Adrenal gland (tissue), 9 donors: ENCODE measurements at regions not wholly inside any gene's neighbourhood (a gene's known extent, or its start where the extent isn't known, plus 50 kb on each side); places are given as distances from the start of the nearest gene placed in this dataset.

Experiments
- DNase-seq, 7 donors: peaks; one replicate each; pipeline ENCODE4 v3.0.0-alpha.2; 2019 to 2020
- H3K27ac ChIP-seq, 5 donors: fragments of 200-600 bp; sonication (generic) in 4 of 5; 1 replicate in 3 of 5; 2 replicates in 2 of 5; pipeline versions ENCODE4 v1.5.1 to v1.8.0; 2016 to 2020; ENCODE audit warnings: mild to moderate bottlenecking in 1 of 5
- H3K27me3 ChIP-seq: fragments of 200-600 bp; 2 replicates; pipeline ENCODE4 v1.8.0; 2021
- H3K36me3 ChIP-seq, 2 donors: fragments of 200-600 bp; replicated peaks in 1 of 2; 1 replicate in 1 of 2; 2 replicates in 1 of 2; pipeline versions ENCODE4 v1.5.1 to v1.8.0; 2018 to 2022
- H3K4me1 ChIP-seq, 2 donors: fragments of 200-600 bp; replicated peaks in 1 of 2; 1 replicate in 1 of 2; 2 replicates in 1 of 2; pipeline versions ENCODE4 v1.5.1 to v1.8.0; 2018 to 2021
- H3K4me3 ChIP-seq, 4 donors: fragments of 200-600 bp; sonication (generic) in 3 of 4; one replicate each; pipeline ENCODE4 v1.5.1; 2016 to 2018
- H3K9me3 ChIP-seq, 3 donors: fragments of 200-600 bp; sonication (generic) in 1 of 3; replicated peaks in 1 of 3; 1 replicate in 2 of 3; 2 replicates in 1 of 3; pipeline versions ENCODE4 v1.5.1 to v1.8.0; 2016 to 2021
- CTCF ChIP-seq, 6 experiments: fragments of 450-650 bp in 4 of 6; fragments of 200-600 bp in 2 of 6; sonication (generic) in 1 of 6; IDR thresholded peaks; 1 replicate in 5 of 6; 2 replicates in 1 of 6; pipeline versions ENCODE4 v1.5.1 to v1.8.0; 2016 to 2021; ENCODE audit warnings: antibody characterized with exemption in 6 of 6, mild to moderate bottlenecking in 2 of 6, moderate library complexity in 1 of 6
- POLR2A ChIP-seq, 2 donors: fragments of 450-650 bp; IDR thresholded peaks; one replicate each; pipeline ENCODE4 v1.6.1; 2017; ENCODE audit warnings: antibody characterized with exemption in 2 of 2, mild to moderate bottlenecking in 2 of 2, moderate library complexity in 1 of 2
- WGBS, 4 donors: extraction: QIAGEN DNeasy Blood & Tissue Kit in 2 of 4; methylation state at CpG; one replicate each; pipeline versions ENCODE4 v1.1.5 to v1.1.7; 2013 to 2017; 5-methylcytosine and 5-hydroxymethylcytosine counted together
- intact Hi-C, 2 donors: fragments of 100-400 bp; cut with DNase I; formaldehyde crosslinking; loops; one replicate each; pipeline versions ENCODE4 v1.14.1 to v1.15.0; 2022 to 2023
- donor health status: healthy with polysubstance abuse.
- donor health status: Bipolar disorder and iron deficiency.
- donor health status: DM: yes; HTN: yes; CAD: no.
- donor health status: DM: no; HTN: no; CAD: no.
- donor health status: DM: no; HTN: no; CAD: no.

GRCh38 chr18:10301831-10302483 is 152.5 kb upstream of the APCDD1 start:
- H3K27ac ChIP-seq = no peak overlapping the region
- 78 to 87% (median 80%) methylated on average over 5 of the region's 5 CpGs for WGBS, 4 donors
- no peaks in the 10 kb centered on the region for H3K4me1 ChIP-seq
- no peaks in the 10 kb centered on the region for H3K9me3 ChIP-seq
- TF ChIP-seq POLR2A (IDR thresholded peaks at IDR 0.05) (no peak), CTCF (IDR thresholded peaks at IDR 0.05) (no peak)
- H3K4me3 ChIP-seq = no peak overlapping the region
- no peaks in the 10 kb centered on the region for H3K36me3 ChIP-seq
- no peak for DNase-seq
- intact Hi-C loops = no loop called here
- no peaks in the 10 kb centered on the region for H3K27me3 ChIP-seq

GRCh38 chr18:10303171-10303570 is 151.3 kb upstream of the APCDD1 start:
- TF ChIP-seq POLR2A (IDR thresholded peaks at IDR 0.05) (no peak), CTCF (IDR thresholded peaks at IDR 0.05) (no peak)
- Histone ChIP-seq H3K4me1 (no peaks in the 10 kb centered on the region), H3K9me3 (no peaks in the 10 kb centered on the region), H3K36me3 (no peaks in the 10 kb centered on the region), H3K27me3 (no peaks in the 10 kb centered on the region), H3K4me3 (no peak overlapping the region), H3K27ac (no peak overlapping the region)
- DNase-seq = no peak
- intact Hi-C loops = no loop called here
- 85 to 92% (median 88%) methylated on average over 2 of the region's 2 CpGs for WGBS, 4 donors

GRCh38 chr18:10304853-10305252 is 149.6 kb upstream of the APCDD1 start:
- no peak for DNase-seq
- Histone ChIP-seq H3K36me3 (no peaks in the 10 kb centered on the region), H3K4me1 (no peaks in the 10 kb centered on the region), H3K27me3 (no peaks in the 10 kb centered on the region), H3K9me3 (no peaks in the 10 kb centered on the region), H3K4me3 (no peak overlapping the region), H3K27ac (no peak overlapping the region)
- intact Hi-C loops = no loop called here
- TF ChIP-seq CTCF (IDR thresholded peaks at IDR 0.05) = no peak
- TF ChIP-seq POLR2A (IDR thresholded peaks at IDR 0.05) = no peak
- WGBS, 4 donors = 58 to 67% (median 64%) methylated on average over 3 of the region's 3 CpGs

GRCh38 chr18:10306779-10307178 is 147.7 kb upstream of the APCDD1 start:
- TF ChIP-seq CTCF (IDR thresholded peaks at IDR 0.05) (no peak), POLR2A (IDR thresholded peaks at IDR 0.05) (no peak)
- WGBS, 4 donors = 88 to 95% (median 93%) methylated on average over 2 of the region's 2 CpGs
- no peak overlapping the region for H3K27ac ChIP-seq
- H3K9me3 ChIP-seq = no peaks in the 10 kb centered on the region
- no peaks in the 10 kb centered on the region for H3K4me1 ChIP-seq
- no peak overlapping the region for H3K4me3 ChIP-seq
- no peaks in the 10 kb centered on the region for H3K36me3 ChIP-seq
- no peak for DNase-seq
- H3K27me3 ChIP-seq = no peaks in the 10 kb centered on the region
- intact Hi-C loops = no loop called here
